UCSD-AML1 (cell line): ENCODE measurements at regions not wholly inside any gene's neighbourhood (a gene's known extent, or its start where the extent isn't known, plus 50 kb on each side); places are given as distances from the start of the nearest gene placed in this dataset.

ENCODE experiments used
- DNase-seq: peaks from one replicate; lab custom pipeline; 2025; ENCODE audit not compliant: unreplicated experiment; lab: John Stamatoyannopoulos, UW

GRCh38 chr22:27680636-27681035 is 120.9 kb downstream of the MN1 start:
- DNase-seq = no peak

- no peak for DNase-seq
These were observed 120.5 kb downstream of the MN1 start for GRCh38 chr22:27681037-27681436.

GRCh38 chr22:27682437-27682836 is 119.1 kb downstream of the MN1 start:
- DNase-seq = no peak

DNA sequence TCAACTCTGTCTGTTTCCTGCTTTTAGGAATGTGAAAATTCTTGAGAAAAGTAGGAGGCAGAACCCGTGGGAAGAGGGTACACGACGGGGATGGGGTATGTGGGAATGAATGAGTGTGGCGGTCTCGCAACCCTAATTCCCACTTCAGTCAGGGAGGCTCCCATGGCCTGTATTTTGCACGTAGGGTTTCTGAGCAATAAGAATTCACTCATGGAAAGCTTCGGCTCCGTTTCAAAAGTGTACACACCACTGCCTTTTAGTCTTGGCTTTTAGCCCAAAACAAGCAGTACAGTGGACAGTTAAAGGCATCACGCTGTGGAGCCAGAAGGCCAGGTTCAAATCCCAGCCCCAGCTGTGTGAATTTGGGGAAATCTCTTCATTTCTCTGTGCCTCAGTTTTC is 116.7 kb downstream of the MN1 start:
- DNase-seq = no peak

DNA sequence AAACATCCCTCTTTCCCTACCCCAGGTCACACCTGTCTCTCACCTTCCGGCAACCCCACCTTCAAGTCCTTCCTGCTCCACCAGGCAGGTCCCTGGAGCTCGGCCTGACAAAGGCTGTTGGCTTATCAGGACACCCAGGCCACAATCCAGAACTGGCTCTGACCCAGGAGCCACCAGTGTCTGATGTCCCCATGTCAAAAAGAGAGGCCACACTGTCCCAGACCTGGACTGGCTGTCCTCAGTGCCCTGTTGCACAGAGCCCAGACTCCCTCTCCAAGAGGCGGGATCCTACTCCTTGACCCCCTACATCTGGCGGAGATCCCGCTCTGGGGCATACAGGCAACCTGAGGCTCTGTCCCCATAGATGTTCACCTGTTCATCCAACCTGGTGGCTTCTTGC is 116.0 kb downstream of the MN1 start:
- DNase-seq = no peak

DNA sequence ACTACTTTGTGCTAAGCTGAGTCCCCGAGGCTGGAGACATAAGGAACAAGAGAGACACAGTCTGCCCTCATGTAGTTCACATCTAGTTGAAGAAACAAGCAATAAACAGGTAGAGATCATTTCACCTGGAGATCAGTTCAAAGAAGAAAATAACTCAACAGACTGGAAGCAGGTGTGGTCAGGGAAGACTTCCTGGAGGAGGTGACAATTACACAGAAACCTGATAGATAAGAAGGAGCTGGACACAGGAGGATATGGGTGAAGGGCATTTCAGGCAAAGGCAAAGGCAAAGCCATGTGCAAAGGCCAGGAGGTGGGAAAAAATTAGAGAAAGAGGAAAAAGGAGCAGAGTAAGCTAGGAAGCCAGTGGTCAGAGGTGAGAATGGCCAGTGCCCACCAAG is 115.6 kb downstream of the MN1 start:
- DNase-seq = no peak

DNA sequence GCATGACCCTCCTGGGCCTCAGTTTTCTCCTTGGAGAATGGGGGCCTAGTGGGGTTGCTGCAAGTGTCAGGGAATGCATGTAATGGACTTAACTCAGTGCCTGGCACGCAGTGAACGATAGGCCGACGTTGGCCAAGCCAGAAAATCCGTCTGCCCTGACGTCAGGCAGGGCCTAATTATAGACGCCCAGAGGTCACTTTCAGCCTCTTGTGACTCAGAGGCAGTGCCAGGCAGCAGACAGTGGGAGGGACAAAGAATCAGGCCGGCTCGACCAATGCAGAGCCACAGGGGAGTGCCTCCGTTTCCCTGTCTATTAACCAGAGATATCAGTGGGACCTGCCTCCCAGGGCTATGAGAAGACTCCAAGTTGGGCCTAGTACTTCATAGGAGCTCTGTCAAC is 115.0 kb downstream of the MN1 start:
- no peak for DNase-seq

DNA sequence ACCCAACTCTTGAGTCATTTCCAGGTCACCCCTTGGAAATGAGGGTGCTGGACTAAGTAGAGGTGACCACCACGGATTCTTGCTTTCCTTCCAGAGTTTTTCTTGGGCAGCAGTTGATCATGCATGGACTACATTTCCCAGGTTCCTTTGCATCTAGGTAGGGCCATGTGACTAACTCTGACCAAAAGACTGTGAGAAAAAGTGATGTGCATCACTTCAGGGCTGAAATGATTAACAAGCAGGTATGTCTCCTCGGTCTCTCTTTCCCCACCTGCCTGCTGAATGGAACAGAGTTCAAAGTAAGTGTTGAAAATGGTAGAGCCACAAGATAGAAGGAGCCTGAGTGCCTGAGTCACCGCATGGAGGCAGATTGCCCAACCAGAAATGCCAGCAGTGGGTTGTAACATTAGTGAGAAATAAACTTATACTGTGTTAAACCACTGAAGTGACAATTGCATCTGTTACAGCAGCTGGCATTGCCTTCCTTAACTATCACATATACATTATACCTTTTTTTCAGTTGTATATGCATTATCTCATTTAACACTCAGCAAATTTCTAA is 113.5 kb downstream of the MN1 start:
- DNase-seq = no peak

DNA sequence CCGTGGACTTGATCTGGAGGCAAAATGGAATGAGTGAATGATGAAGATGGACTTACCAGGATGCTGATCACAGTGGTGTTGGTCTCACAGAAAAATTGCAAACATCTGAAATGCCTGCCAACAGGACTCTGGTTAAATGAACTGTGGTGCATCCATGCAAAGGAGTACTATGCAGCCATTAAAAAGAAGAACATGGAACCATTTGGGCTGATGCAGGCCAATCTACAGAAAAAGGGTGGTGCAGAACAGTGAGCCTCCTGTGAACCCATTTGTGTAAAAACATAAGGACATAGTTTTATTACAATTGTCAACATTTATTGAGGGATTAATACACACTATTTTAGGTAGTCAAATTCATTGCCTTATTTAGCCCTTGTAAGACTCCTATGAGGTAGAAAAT is 111.9 kb downstream of the MN1 start:
- no peak for DNase-seq

GRCh38 chr22:27690599-27690998 is 111.0 kb downstream of the MN1 start:
- DNase-seq = no peak

- DNase-seq = no peak
These were observed 109.3 kb downstream of the MN1 start for GRCh38 chr22:27692243-27692642.

GRCh38 chr22:27695925-27696324 is 105.6 kb downstream of the MN1 start:
- DNase-seq = no peak

GRCh38 chr22:27697888-27698287 is 103.7 kb downstream of the MN1 start:
- DNase-seq = no peak
